H9 (cell line): ENCODE measurements at regions not wholly inside any gene's neighbourhood (a gene's known extent, or its start where the extent isn't known, plus 50 kb on each side); places are given as distances from the start of the nearest gene placed in this dataset.

Experiments used
- DNase-seq: peaks from one replicate; pipeline ENCODE4 v3.0.0-alpha.2; 2017
- H2AFZ ChIP-seq: one replicate; pipeline ENCODE4 v1.6.1; 2013; ENCODE audit warnings: mild to moderate bottlenecking, low read length, control low read depth, moderate library complexity
- H2AK5ac ChIP-seq: 2 replicates; pipeline ENCODE4 v1.6.1; 2013; ENCODE audit warnings: low read length, control low read depth, mixed read lengths; ENCODE audit not compliant: insufficient read length
- H2BK120ac ChIP-seq: one replicate; pipeline ENCODE4 v1.6.1; 2013; ENCODE audit warnings: low read depth, mild to moderate bottlenecking, low read length, control low read depth, inconsistent platforms; ENCODE audit not compliant: poor library complexity, severe bottlenecking
- H2BK12ac ChIP-seq: 2 replicates; pipeline ENCODE4 v1.6.1; 2013; ENCODE audit warnings: low read length, control low read depth, mixed read lengths, low read depth; ENCODE audit not compliant: insufficient read length
- H2BK15ac ChIP-seq: 2 replicates; pipeline ENCODE4 v1.6.1; 2013; ENCODE audit warnings: low read depth, low read length, control low read depth
- H2BK20ac ChIP-seq: one replicate; pipeline ENCODE4 v1.6.1; 2013; ENCODE audit warnings: low read depth, mild to moderate bottlenecking, low read length, control low read depth, inconsistent platforms; ENCODE audit not compliant: poor library complexity, severe bottlenecking
- H2BK5ac ChIP-seq: 2 replicates; pipeline ENCODE4 v1.6.1; 2013; ENCODE audit warnings: low read length, control low read depth, mixed read lengths; ENCODE audit not compliant: insufficient read length
- H3K14ac ChIP-seq: 2 replicates; pipeline ENCODE4 v1.6.1; 2013; ENCODE audit warnings: low read length, control low read depth; ENCODE audit not compliant: insufficient read depth
- H3K18ac ChIP-seq: 2 replicates; pipeline ENCODE4 v1.6.1; 2013; ENCODE audit warnings: low read depth, mild to moderate bottlenecking, mixed read lengths, low read length, control low read depth; ENCODE audit not compliant: insufficient read length
- H3K23ac ChIP-seq: 2 replicates; pipeline ENCODE4 v1.6.1; 2013; ENCODE audit warnings: low read length, control low read depth, mixed read lengths, low read depth; ENCODE audit not compliant: insufficient read length
- H3K23me2 ChIP-seq: 2 replicates; pipeline ENCODE4 v1.6.1; 2013; ENCODE audit warnings: low read depth, mild to moderate bottlenecking, mixed read lengths, low read length, control low read depth; ENCODE audit not compliant: insufficient read length, poor library complexity, severe bottlenecking
- H3K27ac ChIP-seq: 2 replicates; pipeline ENCODE4 v1.5.1; 2013; ENCODE audit warnings: low read length, control low read depth, mixed read lengths, low read depth; ENCODE audit not compliant: insufficient read length
- H3K27me3 ChIP-seq: 2 replicates; pipeline ENCODE4 v1.6.1; 2013; ENCODE audit warnings: low read length, control low read depth, inconsistent platforms; ENCODE audit not compliant: insufficient read depth
- H3K4ac ChIP-seq: 2 replicates; pipeline ENCODE4 v1.6.1; 2013; ENCODE audit warnings: low read depth, mild to moderate bottlenecking, control low read depth, inconsistent platforms, low read length, moderate library complexity
- H3K4me1 ChIP-seq: 2 replicates; pipeline ENCODE4 v1.6.1; 2013; ENCODE audit warnings: low read length, control low read depth, inconsistent platforms; ENCODE audit not compliant: insufficient read depth
- H3K4me2 ChIP-seq: 2 replicates; pipeline ENCODE4 v1.6.1; 2013; ENCODE audit warnings: low read length, control low read depth, mixed read lengths; ENCODE audit not compliant: insufficient read length, insufficient read depth
- H3K56ac ChIP-seq: 2 replicates; pipeline ENCODE4 v1.6.1; 2013; ENCODE audit warnings: low read depth, mild to moderate bottlenecking, mixed read lengths, low read length, control low read depth; ENCODE audit not compliant: insufficient read length
- H3K79me1 ChIP-seq: 2 replicates; pipeline ENCODE4 v1.6.1; 2013; ENCODE audit warnings: low read depth, mild to moderate bottlenecking, moderate library complexity, low read length, control low read depth, inconsistent platforms; ENCODE audit not compliant: insufficient read depth, poor library complexity, severe bottlenecking
- H3K79me2 ChIP-seq: 2 replicates; pipeline ENCODE4 v1.6.1; 2013; ENCODE audit warnings: low read length, control low read depth, inconsistent platforms; ENCODE audit not compliant: insufficient read depth
- H3K9ac ChIP-seq: 2 replicates; pipeline ENCODE4 v1.6.1; 2013; ENCODE audit warnings: low read length, control low read depth, mixed read lengths; ENCODE audit not compliant: insufficient read length; ENCODE audit errors: extremely low read depth
- H3K9me3 ChIP-seq: one replicate; pipeline ENCODE4 v1.6.1; 2013; ENCODE audit warnings: low read depth, low read length, inconsistent platforms; ENCODE audit not compliant: control insufficient read depth
- H3T11ph ChIP-seq: one replicate; pipeline ENCODE4 v1.6.1; 2013; ENCODE audit warnings: mild to moderate bottlenecking, low read length, control low read depth, inconsistent platforms
- H4K20me1 ChIP-seq: one replicate; pipeline ENCODE4 v1.6.1; 2013; ENCODE audit not compliant: control insufficient read depth, insufficient read length, insufficient read depth
- H4K5ac ChIP-seq: 2 replicates; pipeline ENCODE4 v1.6.1; 2013; ENCODE audit warnings: low read depth, mild to moderate bottlenecking, mixed read lengths, low read length, control low read depth; ENCODE audit not compliant: insufficient read length
- H4K8ac ChIP-seq: replicated peaks from 2 replicates; pipeline ENCODE4 v1.6.1; 2013; ENCODE audit warnings: low read length, control low read depth, mixed read lengths, low read depth; ENCODE audit not compliant: insufficient read length
- H4K91ac ChIP-seq: 2 replicates; pipeline ENCODE4 v1.6.1; 2013; ENCODE audit warnings: low read depth, mild to moderate bottlenecking, moderate library complexity, mixed read lengths, low read length, control low read depth; ENCODE audit not compliant: insufficient read length
- H3K27ac Mint-ChIP-seq, 3 experiments: 2 replicates in 2 of 3; 3 replicates in 1 of 3; pipeline ENCODE4 v1.8.0; 2020 to 2021; ENCODE audit warnings: mixed read lengths in 3 of 3, mild to moderate bottlenecking in 1 of 3, moderate library complexity in 1 of 3
- H3K27me3 Mint-ChIP-seq: 2 replicates; pipeline ENCODE4 v1.8.0; 2021; ENCODE audit warnings: low read depth, mild to moderate bottlenecking, moderate library complexity, mixed read lengths
- H3K36me3 Mint-ChIP-seq, 3 experiments: 2 replicates in 2 of 3; 3 replicates in 1 of 3; pipeline ENCODE4 v1.8.0; 2020 to 2021; ENCODE audit warnings: low read depth in 3 of 3, mixed read lengths in 3 of 3; ENCODE audit not compliant: insufficient read depth in 1 of 3
- H3K4me1 Mint-ChIP-seq, 2 experiments: 2 replicates each; pipeline ENCODE4 v1.8.0; 2020; ENCODE audit warnings: mixed read lengths in 2 of 2
- H3K4me3 Mint-ChIP-seq, 2 experiments: 2 replicates in 1 of 2; 3 replicates in 1 of 2; pipeline ENCODE4 v1.8.0; 2020 to 2021; ENCODE audit warnings: mild to moderate bottlenecking in 2 of 2, mixed read lengths in 2 of 2, moderate library complexity in 1 of 2
- H3K9me3 Mint-ChIP-seq, 2 experiments: 2 replicates in 1 of 2; 3 replicates in 1 of 2; pipeline ENCODE4 v1.8.0; 2020; ENCODE audit warnings: mild to moderate bottlenecking in 2 of 2, mixed read lengths in 2 of 2, moderate library complexity in 1 of 2
- CTCF ChIP-seq: fragments of 200-600 bp; sonication (generic); conservative IDR thresholded peaks from 3 replicates; pipeline ENCODE4 v1.8.0; 2021; ENCODE audit warnings: antibody characterized with exemption, mild to moderate bottlenecking

- peaks cover 0 to 2% of the 10 kb centered on the region in 2 experiments; a peak in 1 of 4 replicates for H3K4me1 Mint-ChIP-seq
- Histone ChIP-seq H2BK20ac (no peak overlapping the region), H3K27me3 (no peaks in the 10 kb centered on the region), H4K5ac (no peak overlapping the region), H3K4ac (no peak overlapping the region), H3K18ac (no peak overlapping the region), H2AFZ (no peak overlapping the region), H3T11ph (no peak overlapping the region), H2BK120ac (no peak overlapping the region), H3K9me3 (no peaks in the 10 kb centered on the region), H3K23ac (no peak overlapping the region), H2AK5ac (no peak overlapping the region), H3K23me2 (no peaks in the 10 kb centered on the region), H3K56ac (no peak overlapping the region), H3K14ac (no peak overlapping the region), H3K9ac (no peak overlapping the region), H3K79me1 (no peaks in the 10 kb centered on the region), H2BK15ac (no peak overlapping the region), H4K91ac (no peak overlapping the region), H3K4me1 (no peaks in the 10 kb centered on the region), H2BK5ac (no peak overlapping the region), H3K79me2 (no peaks in the 10 kb centered on the region), H4K8ac (no peak overlapping the region), H3K4me2 (no peak overlapping the region), H3K27ac (no peak overlapping the region), H4K20me1 (no peaks in the 10 kb centered on the region), H2BK12ac (no peak overlapping the region)
- no peaks in the 10 kb centered on the region for H3K27me3 Mint-ChIP-seq
- no peak for DNase-seq
- H3K27ac Mint-ChIP-seq, result no peak overlapping the region
- no peak for TF ChIP-seq CTCF
- H3K4me3 Mint-ChIP-seq, result no peak overlapping the region
- H3K36me3 Mint-ChIP-seq, result no peaks in the 10 kb centered on the region
- no peaks in the 10 kb centered on the region; a peak in 1 of 5 replicates for H3K9me3 Mint-ChIP-seq
Observed at GRCh38 chr1:239601108-239601507, 214.7 kb downstream of the CHRM3 start.
